Keratinocyte (primary cell): ENCODE measurements at regions not wholly inside any gene's neighbourhood (a gene's known extent, or its start where the extent isn't known, plus 50 kb on each side); places are given as distances from the start of the nearest gene placed in this dataset.
"Not testable (repeated sequence)": the region's sequence is repeated elsewhere in the genome, so short reads cannot be mapped to it uniquely, and the experiment has no call there.

Experiments
- DNase-seq: peaks from one replicate; pipeline ENCODE4 v3.0.0-alpha.2; 2011; ENCODE audit warnings: low read depth, missing footprints, low spot score
- FAIRE-seq: peaks from 2 replicates; lab custom pipeline; 2011; peaks lifted over from hg19 to GRCh38; lab: Jason Lieb, UNC
- H2AFZ ChIP-seq: 2 replicates; pipeline ENCODE4 v1.6.0; 2012; ENCODE audit warnings: low read length, control low read depth, inconsistent platforms; ENCODE audit not compliant: control insufficient read depth
- H3K27ac ChIP-seq: 2 replicates; pipeline ENCODE4 v1.5.1; 2011; ENCODE audit warnings: low read length; ENCODE audit not compliant: control insufficient read depth, insufficient read depth
- H3K27me3 ChIP-seq: 3 replicates; pipeline ENCODE4 v1.6.0; 2011; ENCODE audit warnings: low read length; ENCODE audit not compliant: control insufficient read depth, insufficient read depth; ENCODE audit errors: extremely low read depth
- H3K36me3 ChIP-seq, 2 experiments: 2 replicates in 1 of 2; 3 replicates in 1 of 2; pipeline ENCODE4 v1.5.1; 2011; ENCODE audit warnings: low read length in 2 of 2, mild to moderate bottlenecking in 1 of 2; ENCODE audit not compliant: control insufficient read depth in 2 of 2, insufficient read depth in 2 of 2; ENCODE audit errors: extremely low read depth in 1 of 2
- H3K4me1 ChIP-seq: 3 replicates; pipeline ENCODE4 v1.5.1; 2011; ENCODE audit warnings: low read length; ENCODE audit not compliant: control insufficient read depth, insufficient read depth; ENCODE audit errors: extremely low read depth
- H3K4me2 ChIP-seq: 3 replicates; pipeline ENCODE4 v1.6.0; 2011; ENCODE audit warnings: low read depth, low read length; ENCODE audit not compliant: control insufficient read depth, insufficient read depth; ENCODE audit errors: extremely low read depth
- H3K4me3 ChIP-seq, 3 experiments: fragments of 200-600 bp in 1 of 3; sonication (generic) in 1 of 3; 2 replicates in 2 of 3; 3 replicates in 1 of 3; pipeline ENCODE4 v1.5.1; 2011 to 2016; ENCODE audit warnings: low read length in 3 of 3, mild to moderate bottlenecking in 3 of 3, control low read depth in 2 of 3, inconsistent platforms in 1 of 3, low read depth in 1 of 3, mixed read lengths in 1 of 3, mixed run types in 1 of 3, moderate library complexity in 1 of 3; ENCODE audit not compliant: control insufficient read depth in 2 of 3, insufficient read depth in 2 of 3; ENCODE audit errors: extremely low read depth in 1 of 3
- H3K79me2 ChIP-seq: 2 replicates; pipeline ENCODE4 v1.6.0; 2012; ENCODE audit warnings: low read length; ENCODE audit not compliant: control insufficient read depth, insufficient read depth
- H3K9ac ChIP-seq: 3 replicates; pipeline ENCODE4 v1.6.0; 2011; ENCODE audit warnings: low read length; ENCODE audit not compliant: control insufficient read depth, insufficient read depth; ENCODE audit errors: extremely low read depth
- H3K9me1 ChIP-seq: 3 replicates; pipeline ENCODE4 v1.6.0; 2011; ENCODE audit warnings: low read length; ENCODE audit not compliant: control insufficient read depth, insufficient read depth; ENCODE audit errors: extremely low read depth
- H3K9me3 ChIP-seq: 2 replicates; pipeline ENCODE4 v1.5.1; 2012; ENCODE audit warnings: low read depth, low read length; ENCODE audit not compliant: control insufficient read depth
- H4K20me1 ChIP-seq: 3 replicates; pipeline ENCODE4 v1.6.0; 2011; ENCODE audit warnings: low read length; ENCODE audit not compliant: control insufficient read depth, insufficient read depth; ENCODE audit errors: extremely low read depth
- EZH2 ChIP-seq: IDR thresholded peaks from one replicate; pipeline ENCODE4 v1.6.1; 2012; ENCODE audit warnings: inconsistent platforms, mild to moderate bottlenecking, low read length, moderate library complexity
- dilution Hi-C: fragments of 300-500 bp; cut with MboI; formaldehyde crosslinking; loops from one replicate; pipeline ENCODE4 v1.7.0; 2020; ENCODE audit warnings: low sequenced_read_pairs; ENCODE audit not compliant: extremely low pct_ligation_motif_present
- TF ChIP-seq, protein P1 (sequence below), 3 experiments: IDR thresholded peaks in 1 of 3; conservative IDR thresholded peaks in 1 of 3; optimal IDR thresholded peaks in 1 of 3; 2 replicates in 2 of 3; 3 replicates in 1 of 3; pipeline versions ENCODE3 to v1.5.1; 2011; ENCODE audit warnings: low read length in 3 of 3, mild to moderate bottlenecking in 3 of 3, moderate library complexity in 2 of 3, control low read depth in 1 of 3, inconsistent platforms in 1 of 3; ENCODE audit not compliant: insufficient read depth in 2 of 3; ENCODE audit errors: extremely low read depth in 1 of 3

DNA sequence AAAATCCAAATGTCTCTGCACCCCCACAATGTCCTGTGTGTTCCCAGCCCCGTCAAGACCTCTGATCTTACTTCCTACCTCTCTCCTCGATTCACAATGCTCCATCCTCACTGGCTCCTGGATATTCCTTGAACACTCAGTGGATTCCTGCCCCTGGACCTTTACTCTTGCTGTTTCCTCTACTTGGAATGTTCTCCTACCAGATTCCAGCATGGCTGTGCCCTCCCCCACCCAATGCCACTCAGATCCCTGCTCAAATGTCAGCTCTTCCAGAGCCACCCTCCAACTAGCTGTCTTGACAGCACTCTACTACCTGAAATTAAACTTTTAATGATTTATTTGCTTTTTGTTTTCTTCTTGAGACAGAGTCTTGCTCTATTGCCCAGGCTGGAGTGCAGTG is 107.4 kb downstream of the KLF5 start:
- Histone ChIP-seq H3K9me1 (no peaks in the 10 kb centered on the region), H3K36me3 (no peaks in the 10 kb centered on the region), H3K79me2 (no peaks in the 10 kb centered on the region), H3K27me3 (no peaks in the 10 kb centered on the region), H4K20me1 (no peaks in the 10 kb centered on the region), H3K4me3 (no peak overlapping the region), H2AFZ (no peak overlapping the region), H3K9ac (no peak overlapping the region), H3K4me2 (no peak overlapping the region), H3K27ac (peak overlapping the region; percentile 95), H3K9me3 (no peaks in the 10 kb centered on the region), H3K4me1 (peaks cover 42% of the 10 kb centered on the region)
- dilution Hi-C loops: no loop called here
- DNase-seq: no peak
- FAIRE-seq: no peak
- TF ChIP-seq, protein P1, sequence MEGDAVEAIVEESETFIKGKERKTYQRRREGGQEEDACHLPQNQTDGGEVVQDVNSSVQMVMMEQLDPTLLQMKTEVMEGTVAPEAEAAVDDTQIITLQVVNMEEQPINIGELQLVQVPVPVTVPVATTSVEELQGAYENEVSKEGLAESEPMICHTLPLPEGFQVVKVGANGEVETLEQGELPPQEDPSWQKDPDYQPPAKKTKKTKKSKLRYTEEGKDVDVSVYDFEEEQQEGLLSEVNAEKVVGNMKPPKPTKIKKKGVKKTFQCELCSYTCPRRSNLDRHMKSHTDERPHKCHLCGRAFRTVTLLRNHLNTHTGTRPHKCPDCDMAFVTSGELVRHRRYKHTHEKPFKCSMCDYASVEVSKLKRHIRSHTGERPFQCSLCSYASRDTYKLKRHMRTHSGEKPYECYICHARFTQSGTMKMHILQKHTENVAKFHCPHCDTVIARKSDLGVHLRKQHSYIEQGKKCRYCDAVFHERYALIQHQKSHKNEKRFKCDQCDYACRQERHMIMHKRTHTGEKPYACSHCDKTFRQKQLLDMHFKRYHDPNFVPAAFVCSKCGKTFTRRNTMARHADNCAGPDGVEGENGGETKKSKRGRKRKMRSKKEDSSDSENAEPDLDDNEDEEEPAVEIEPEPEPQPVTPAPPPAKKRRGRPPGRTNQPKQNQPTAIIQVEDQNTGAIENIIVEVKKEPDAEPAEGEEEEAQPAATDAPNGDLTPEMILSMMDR (optimal IDR thresholded peaks at IDR 0.05 in 1 of 3, IDR thresholded peaks at IDR 0.05 in 1 of 3, conservative IDR thresholded peaks at IDR 0.05 in 1 of 3; ENCODE audit: extremely low read depth in 1 of 3, insufficient read depth in 2 of 3, low read length in 3 of 3): no peak
- TF ChIP-seq EZH2: no peak

- no peaks in the 10 kb centered on the region for H3K36me3 ChIP-seq
- H3K9me3 ChIP-seq: no peaks in the 10 kb centered on the region
- H3K27ac ChIP-seq: no peak overlapping the region
- H3K4me3 ChIP-seq: no peak overlapping the region
- dilution Hi-C loops: no loop called here
- no peaks in the 10 kb centered on the region for H3K79me2 ChIP-seq
- no peak overlapping the region for H2AFZ ChIP-seq
- peaks cover 22% of the 10 kb centered on the region for H3K4me1 ChIP-seq
- DNase-seq: no peak
- H3K9ac ChIP-seq: no peak overlapping the region
- FAIRE-seq: peak; percentile 46
- H4K20me1 ChIP-seq: no peaks in the 10 kb centered on the region
- H3K27me3 ChIP-seq: no peaks in the 10 kb centered on the region
- TF ChIP-seq, protein P1 (optimal IDR thresholded peaks at IDR 0.05 in 1 of 3, IDR thresholded peaks at IDR 0.05 in 1 of 3, conservative IDR thresholded peaks at IDR 0.05 in 1 of 3; ENCODE audit: extremely low read depth in 1 of 3, insufficient read depth in 2 of 3, low read length in 3 of 3): no peak
- TF ChIP-seq EZH2: no peak
- no peaks in the 10 kb centered on the region for H3K9me1 ChIP-seq
- H3K4me2 ChIP-seq: no peak overlapping the region
These were observed 104.4 kb downstream of the KLF5 start for GRCh38 chr13:73162912-73163911.

GRCh38 chr13:73160371-73161031 is 101.7 kb downstream of the KLF5 start:
- H3K4me3 ChIP-seq, H4K20me1 ChIP-seq, H3K4me1 ChIP-seq, H3K79me2 ChIP-seq, H3K27me3 ChIP-seq, dilution Hi-C loops, DNase-seq, H3K4me2 ChIP-seq, H3K27ac ChIP-seq, H3K9ac ChIP-seq, H3K36me3 ChIP-seq, FAIRE-seq, H3K9me3 ChIP-seq, H2AFZ ChIP-seq, H3K9me1 ChIP-seq: not testable (repeated sequence)
